Kidney capillary endothelial cell (primary cell): ENCODE measurements at regions not wholly inside any gene's neighbourhood (a gene's known extent, or its start where the extent isn't known, plus 50 kb on each side); places are given as distances from the start of the nearest gene placed in this dataset.
"Not testable (repeated sequence)": the region's sequence is repeated elsewhere in the genome, so short reads cannot be mapped to it uniquely, and the experiment has no call there.

ENCODE experiments used
- DNase-seq: peaks from one replicate; pipeline ENCODE4 v3.0.0-alpha.2; 2018; ENCODE audit warnings: low spot score

GRCh38 chr4:148542922-148543623 is 100.9 kb upstream of the NR3C2 start:
- peak; percentile 17 for DNase-seq

DNA sequence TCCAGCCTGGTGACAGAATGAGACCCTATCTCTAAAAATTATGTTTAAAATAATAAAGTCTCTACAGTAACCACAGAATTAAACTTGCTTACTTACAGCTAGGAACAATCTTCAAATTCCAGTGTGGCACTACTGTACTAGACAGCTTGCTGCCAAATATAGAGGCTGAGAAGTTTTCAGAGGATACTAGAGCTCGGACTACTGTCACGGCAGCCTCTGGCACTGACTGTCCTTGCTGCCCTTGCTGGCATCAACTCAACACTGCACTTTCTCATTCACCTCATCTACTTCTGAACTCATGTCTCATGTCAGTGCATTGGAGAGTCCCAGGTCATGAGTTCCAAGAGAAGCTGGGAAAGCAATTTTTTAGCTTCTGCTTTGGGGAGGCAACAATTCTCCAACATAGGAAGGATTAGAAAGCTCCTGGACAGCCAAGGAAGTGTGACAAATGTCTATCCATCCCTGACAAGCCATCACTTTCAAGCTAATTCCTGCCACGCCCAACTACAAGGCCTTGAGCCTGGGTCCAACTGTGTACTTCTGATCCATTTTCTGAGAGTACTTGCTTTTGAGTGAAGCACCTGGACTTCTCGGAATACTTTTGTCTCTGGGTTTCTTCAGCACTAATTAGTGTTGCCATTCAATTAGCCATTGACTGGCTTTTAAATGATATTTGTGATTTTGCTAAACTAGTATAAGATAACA is 98.6 kb upstream of the NR3C2 start:
- no peak for DNase-seq

- no peak for DNase-seq
Observed at GRCh38 chr4:148539387-148539786, 97.2 kb upstream of the NR3C2 start.

DNA sequence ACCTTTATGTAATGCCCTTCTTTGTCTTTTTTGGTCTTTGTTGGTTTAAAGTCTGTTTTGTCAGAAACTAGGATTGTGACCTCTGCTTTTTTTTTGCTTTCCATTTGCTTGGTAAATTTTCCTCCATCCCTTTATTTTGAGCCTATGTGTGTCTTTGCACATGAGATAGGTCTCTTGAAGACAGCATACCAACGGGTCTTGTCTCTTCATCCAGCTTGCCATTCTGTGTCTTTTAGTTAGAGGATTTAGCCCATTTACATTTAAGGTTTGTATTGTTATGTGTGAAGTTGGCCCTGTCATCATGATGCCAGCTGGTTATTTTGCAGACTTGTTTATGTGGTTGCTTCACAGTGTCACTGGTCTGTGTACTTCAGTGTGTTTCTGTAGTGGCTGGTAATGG is 91.6 kb upstream of the NR3C2 start:
- not testable (repeated sequence) for DNase-seq

DNA sequence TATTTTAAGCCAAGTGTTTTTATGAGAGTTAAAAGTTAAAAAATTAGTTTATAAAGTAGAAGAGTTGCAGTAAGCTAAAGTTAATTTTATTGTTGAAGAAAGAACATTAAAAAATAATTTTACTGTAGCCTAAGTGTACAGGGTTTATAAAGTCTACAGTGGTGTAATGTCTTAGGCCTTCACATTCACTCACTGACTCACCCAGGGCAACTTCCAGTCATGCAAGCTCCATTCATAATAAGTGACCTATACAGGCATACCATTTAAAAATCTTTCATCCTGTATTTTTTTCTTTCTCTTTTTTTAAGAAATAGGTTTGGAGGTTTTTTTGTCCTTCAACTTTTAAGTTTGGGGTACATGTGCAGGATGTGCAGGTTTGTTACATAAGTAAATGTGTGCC is 87.9 kb upstream of the NR3C2 start:
- DNase-seq: no peak

DNA sequence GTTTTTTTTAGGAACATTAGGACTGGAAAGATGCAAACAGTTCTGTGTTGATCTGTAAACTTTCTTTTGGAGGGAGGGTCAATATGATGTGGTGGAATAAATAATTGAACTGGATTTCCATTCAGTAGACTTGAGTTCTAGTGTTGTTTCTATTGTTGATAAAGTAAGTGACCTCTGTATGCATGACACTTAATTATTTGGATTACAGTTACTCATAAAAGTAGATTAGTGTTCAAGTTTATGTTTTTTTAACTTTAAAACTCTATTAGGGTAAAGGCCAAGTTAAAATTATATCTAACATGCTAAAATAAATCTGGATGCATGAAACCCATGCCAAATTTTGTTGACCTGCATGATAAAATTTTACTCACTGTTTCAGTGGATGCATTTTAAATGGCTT is 85.4 kb upstream of the NR3C2 start:
- no peak for DNase-seq

DNA sequence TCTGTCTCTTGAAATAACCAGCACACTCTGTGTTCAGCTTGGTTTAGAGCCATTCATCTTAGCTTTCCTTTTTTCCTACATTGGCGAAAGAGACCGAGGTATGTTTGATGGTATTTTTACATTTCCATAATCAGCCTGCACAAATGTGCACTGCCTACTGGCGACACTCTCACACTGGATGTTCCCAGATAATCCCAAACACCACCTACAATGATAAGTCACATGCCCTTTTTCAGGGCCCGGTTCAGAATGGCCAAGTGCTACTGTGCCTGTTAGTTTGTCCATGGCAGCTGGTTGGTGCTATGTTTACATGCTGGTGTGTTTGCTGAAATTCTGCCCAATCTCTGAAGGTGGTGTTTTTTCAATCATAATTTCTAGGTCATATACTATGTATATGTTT is 80.8 kb upstream of the NR3C2 start:
- no peak for DNase-seq

- DNase-seq: peak; percentile 96
Observed at GRCh38 chr4:148515248-148515647, 73.0 kb upstream of the NR3C2 start.

- peak; percentile 1 for DNase-seq
Observed at GRCh38 chr4:148514581-148514980, 72.4 kb upstream of the NR3C2 start.

DNA sequence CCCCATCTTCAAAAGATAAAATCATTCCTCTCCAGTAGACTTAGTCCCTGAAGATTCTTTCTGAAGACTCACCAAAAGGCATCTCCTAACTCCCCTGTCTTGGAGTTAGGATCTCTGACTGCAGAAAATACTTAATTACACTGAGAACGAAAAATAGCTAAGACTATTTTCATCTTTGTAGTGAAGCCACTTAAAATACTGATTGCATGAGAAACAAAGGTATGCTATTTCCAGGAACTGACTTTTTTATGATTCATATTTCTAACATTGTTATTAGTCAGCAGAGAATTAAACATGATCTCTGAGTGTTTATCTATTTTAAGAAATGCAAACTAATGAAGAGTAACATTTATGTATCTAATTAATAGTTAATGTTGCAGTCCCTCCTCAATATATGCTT is 71.8 kb upstream of the NR3C2 start:
- peak; percentile 77 for DNase-seq

DNA sequence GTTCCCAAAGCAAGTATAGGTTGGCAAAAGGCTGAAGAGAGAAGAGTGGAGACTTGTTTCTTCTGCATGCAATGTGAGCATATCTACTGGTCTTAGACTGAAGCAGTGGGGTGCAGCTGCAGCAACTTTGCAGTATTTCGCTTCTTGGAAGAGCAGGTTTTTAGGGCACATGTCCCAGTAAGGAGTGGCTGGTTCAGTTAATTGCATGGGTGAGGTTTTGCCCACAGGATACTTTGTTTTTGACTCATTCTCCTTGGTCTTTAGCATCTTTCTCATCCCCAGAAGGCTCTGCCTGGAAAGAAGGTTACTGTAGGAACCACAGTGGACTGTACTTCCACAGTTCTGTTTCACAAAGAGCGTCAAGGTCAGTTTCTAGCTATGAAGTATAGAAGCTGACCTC is 68.0 kb upstream of the NR3C2 start:
- no peak for DNase-seq

DNA sequence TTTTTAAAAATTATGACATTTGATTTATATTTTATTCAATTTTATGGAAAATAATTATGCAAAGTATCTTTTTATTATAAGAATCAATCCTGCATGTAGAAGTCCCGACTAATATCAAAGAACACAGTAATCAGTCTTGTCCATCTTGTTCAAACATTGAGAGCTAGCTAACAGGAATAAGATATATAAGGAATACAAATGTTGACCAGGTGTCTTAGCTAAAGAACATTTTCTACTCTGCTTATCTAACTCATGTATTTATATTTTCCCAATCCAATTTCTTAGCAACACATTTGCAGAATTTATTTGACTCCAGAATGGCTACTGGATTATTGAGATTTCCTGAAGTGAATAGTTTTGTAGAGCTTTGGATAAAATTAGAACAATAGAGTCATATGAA is 61.5 kb upstream of the NR3C2 start:
- no peak for DNase-seq

DNA sequence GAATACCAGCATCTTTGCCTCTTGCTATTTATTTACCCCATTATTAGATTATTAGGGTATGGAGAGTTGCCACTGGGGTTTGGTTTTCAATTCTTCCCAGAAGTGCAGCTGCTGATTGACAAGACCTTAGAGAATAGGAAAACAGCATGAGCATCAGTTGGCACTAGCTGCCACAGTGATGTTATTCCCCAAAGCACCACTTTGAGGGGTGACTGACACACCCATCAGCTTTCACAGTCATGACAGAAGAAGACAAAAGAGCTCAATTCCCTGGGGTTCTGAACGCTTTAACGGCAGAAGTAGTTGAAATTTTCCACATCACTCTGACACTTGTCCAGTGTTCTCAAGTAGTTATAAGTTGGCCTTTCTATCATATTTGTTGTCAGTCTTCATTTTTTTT is 55.0 kb upstream of the NR3C2 start:
- DNase-seq: no peak

DNA sequence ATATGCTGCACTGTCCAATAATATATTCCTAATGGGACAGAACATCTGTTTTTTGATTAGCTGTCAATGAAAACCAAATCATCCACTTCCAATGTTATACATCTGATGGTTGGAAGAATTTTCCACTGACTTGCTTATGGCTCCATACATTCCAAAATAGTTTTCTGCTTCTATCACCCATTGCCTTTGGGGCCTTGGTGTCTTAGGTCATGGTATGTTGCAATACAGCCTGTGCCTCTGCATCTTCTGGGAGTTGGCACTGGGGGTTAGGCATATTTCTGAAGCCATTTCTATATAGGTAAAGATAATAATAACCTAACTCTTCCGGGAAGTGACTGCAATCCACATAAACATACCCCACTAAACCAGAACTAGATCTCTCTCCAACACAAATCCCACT is 53.2 kb upstream of the NR3C2 start:
- no peak for DNase-seq
